Neuronal stem cell (in vitro differentiated cells): ENCODE measurements at regions not wholly inside any gene's neighbourhood (a gene's known extent, or its start where the extent isn't known, plus 50 kb on each side); places are given as distances from the start of the nearest gene placed in this dataset.

Experiments used
- DNase-seq: peaks from one replicate; pipeline ENCODE4 v3.0.0-alpha.2; 2013; ENCODE audit warnings: low spot score
- H2AFZ ChIP-seq: one replicate; pipeline ENCODE4 v1.6.1; 2013; ENCODE audit warnings: mild to moderate bottlenecking, low read length, inconsistent platforms
- H2AK5ac ChIP-seq: 2 replicates; pipeline ENCODE4 v1.6.1; 2013; ENCODE audit warnings: low read depth, mild to moderate bottlenecking, inconsistent platforms, low read length, moderate library complexity, mixed read lengths
- H2BK120ac ChIP-seq: 2 replicates; pipeline ENCODE4 v1.6.1; 2013; ENCODE audit warnings: low read depth, mild to moderate bottlenecking, inconsistent platforms, low read length, moderate library complexity, mixed read lengths
- H2BK12ac ChIP-seq: one replicate; pipeline ENCODE4 v1.6.1; 2013; ENCODE audit warnings: low read length, inconsistent platforms
- H2BK15ac ChIP-seq: 2 replicates; pipeline ENCODE4 v1.6.1; 2013; ENCODE audit warnings: mild to moderate bottlenecking, low read length, inconsistent platforms, mixed read lengths
- H2BK5ac ChIP-seq: one replicate; pipeline ENCODE4 v1.6.1; 2013; ENCODE audit warnings: inconsistent platforms, mild to moderate bottlenecking, low read length, moderate library complexity
- H3K14ac ChIP-seq: one replicate; pipeline ENCODE4 v1.6.1; 2013; ENCODE audit warnings: low read length, inconsistent platforms
- H3K18ac ChIP-seq: 2 replicates; pipeline ENCODE4 v1.6.1; 2013; ENCODE audit warnings: low read length, inconsistent platforms
- H3K23ac ChIP-seq: 2 replicates; pipeline ENCODE4 v1.6.1; 2013; ENCODE audit warnings: low read depth, mild to moderate bottlenecking, mixed read lengths, low read length, inconsistent platforms; ENCODE audit not compliant: poor library complexity
- H3K27ac ChIP-seq: replicated peaks from 3 replicates; pipeline ENCODE4 v1.5.1; 2013; ENCODE audit warnings: low read length, inconsistent platforms
- H3K27me3 ChIP-seq, 3 experiments: 2 replicates each; pipeline ENCODE4 v1.6.1; 2013; ENCODE audit warnings: low read length in 3 of 3, mild to moderate bottlenecking in 2 of 3, inconsistent platforms in 1 of 3, low read depth in 1 of 3, mixed read lengths in 1 of 3, moderate library complexity in 1 of 3; ENCODE audit not compliant: control insufficient read depth in 3 of 3, insufficient read depth in 3 of 3
- H3K36me3 ChIP-seq, 2 donors: replicated peaks in 1 of 2; 2 replicates each; pipeline ENCODE4 v1.6.1; 2013; ENCODE audit warnings: low read length in 2 of 2; ENCODE audit not compliant: control insufficient read depth in 2 of 2, insufficient read depth in 2 of 2
- H3K4ac ChIP-seq: 2 replicates; pipeline ENCODE4 v1.6.1; 2013; ENCODE audit warnings: inconsistent platforms, mild to moderate bottlenecking, low read length, moderate library complexity
- H3K4me1 ChIP-seq, 2 donors: 1 replicate in 1 of 2; 2 replicates in 1 of 2; pipeline ENCODE4 v1.6.1; 2013; ENCODE audit warnings: low read length in 2 of 2, low read depth in 1 of 2; ENCODE audit not compliant: control insufficient read depth in 2 of 2, insufficient read depth in 1 of 2
- H3K4me2 ChIP-seq: one replicate; pipeline ENCODE4 v1.6.1; 2013; ENCODE audit warnings: mild to moderate bottlenecking, low read length, inconsistent platforms; ENCODE audit not compliant: insufficient read depth, poor library complexity, severe bottlenecking
- H3K4me3 ChIP-seq, 2 donors: 2 replicates each; pipeline ENCODE4 v1.5.1; 2013; ENCODE audit warnings: low read length in 2 of 2, mild to moderate bottlenecking in 2 of 2, inconsistent platforms in 1 of 2, moderate library complexity in 1 of 2
- H3K79me1 ChIP-seq: one replicate; pipeline ENCODE4 v1.6.1; 2013; ENCODE audit warnings: low read depth, mild to moderate bottlenecking, inconsistent platforms, low read length, moderate library complexity
- H3K9ac ChIP-seq: one replicate; pipeline ENCODE4 v1.6.1; 2013; ENCODE audit warnings: mild to moderate bottlenecking, low read depth, low read length, inconsistent platforms; ENCODE audit not compliant: poor library complexity
- H3K9me3 ChIP-seq, 2 donors: replicated peaks in 1 of 2; 2 replicates each; pipeline versions ENCODE3 to v1.6.1; 2013; ENCODE audit warnings: low read length in 2 of 2, mild to moderate bottlenecking in 2 of 2, inconsistent platforms in 1 of 2, low read depth in 1 of 2, mixed read lengths in 1 of 2, moderate library complexity in 1 of 2; ENCODE audit not compliant: control insufficient read depth in 2 of 2, insufficient read depth in 1 of 2
- H4K8ac ChIP-seq: one replicate; pipeline ENCODE4 v1.6.1; 2013; ENCODE audit warnings: low read depth, mild to moderate bottlenecking, inconsistent platforms, low read length, moderate library complexity
- H4K91ac ChIP-seq: one replicate; pipeline ENCODE4 v1.6.1; 2013; ENCODE audit warnings: low read length, low read depth, mild to moderate bottlenecking, inconsistent platforms; ENCODE audit not compliant: poor library complexity
- WGBS, 2 donors: extraction: QIAGEN DNeasy Blood & Tissue Kit; methylation state at CpG; one replicate each; pipeline ENCODE4 v1.1.7; 2013; ENCODE audit warnings: missing lambda C conversion rate in 2 of 2, mixed read lengths in 1 of 2; ENCODE audit not compliant: insufficient read length in 2 of 2, insufficient replicate concordance in 1 of 2; ENCODE audit errors: extremely low coverage in 2 of 2; 5-methylcytosine and 5-hydroxymethylcytosine counted together

DNA sequence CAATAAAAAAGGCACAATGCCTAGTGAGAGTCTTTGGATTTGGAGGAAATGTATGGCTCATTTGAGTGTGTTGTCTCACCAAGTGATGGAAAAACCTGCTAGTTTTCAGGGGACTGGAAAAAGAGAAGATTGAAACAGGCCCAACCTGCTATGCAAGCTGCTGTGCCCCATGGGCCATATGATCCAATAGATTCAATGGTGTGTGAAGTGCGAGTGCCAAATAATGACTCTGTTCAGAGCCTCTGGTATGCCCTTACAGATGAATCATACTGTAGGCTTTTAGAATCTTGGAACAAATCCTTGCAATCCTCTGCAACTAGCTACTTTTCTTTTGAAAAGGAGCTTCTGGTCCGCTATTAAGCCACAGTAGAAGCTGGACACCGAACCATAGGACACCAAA is 529.8 kb upstream of the CNTNAP5 start:
- Histone ChIP-seq H3K23ac (no peak overlapping the region), H3K14ac (no peak overlapping the region), H2BK5ac (no peak overlapping the region), H3K4me1 (no peaks in the 10 kb centered on the region), H3K9me3 (no peaks in the 10 kb centered on the region), H3K4me2 (no peak overlapping the region), H4K8ac (no peak overlapping the region), H3K27me3 (no peaks in the 10 kb centered on the region), H3K18ac (no peak overlapping the region), H4K91ac (no peak overlapping the region), H2BK12ac (no peak overlapping the region), H2AK5ac (no peak overlapping the region), H3K4ac (no peak overlapping the region), H3K79me1 (no peaks in the 10 kb centered on the region), H3K4me3 (no peak overlapping the region), H2AFZ (no peak overlapping the region), H3K9ac (no peak overlapping the region), H3K36me3 (no peaks in the 10 kb centered on the region), H3K27ac (no peak overlapping the region), H2BK15ac (no peak overlapping the region), H2BK120ac (no peak overlapping the region)
- no peak for DNase-seq
- no CpG with 5 or more reads among the region's 3 CpGs for WGBS, 2 donors

DNA sequence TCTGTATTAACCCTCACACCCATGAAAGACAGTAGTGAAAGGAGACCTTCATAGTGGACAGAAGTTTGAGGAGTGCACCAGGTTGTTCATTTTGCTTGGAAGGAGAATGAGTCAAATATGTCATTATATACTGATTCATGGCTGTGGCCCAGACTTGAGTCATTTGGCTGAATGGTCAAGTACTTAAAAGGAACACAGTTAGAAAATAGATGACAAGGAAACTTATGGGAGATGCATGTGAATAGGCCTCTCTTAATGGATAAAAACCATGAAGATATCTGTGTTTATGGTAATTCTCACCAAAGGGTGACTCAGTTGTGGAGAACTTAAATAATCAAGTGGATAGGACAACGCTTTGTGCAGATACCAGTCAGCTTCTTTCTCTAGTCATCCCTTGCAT is 524.7 kb upstream of the CNTNAP5 start:
- Histone ChIP-seq H3K4me1 (no peaks in the 10 kb centered on the region), H3K27ac (no peak overlapping the region), H3K18ac (no peak overlapping the region), H3K36me3 (no peaks in the 10 kb centered on the region), H3K4me2 (no peak overlapping the region), H3K23ac (no peak overlapping the region), H3K9ac (no peak overlapping the region), H2AFZ (no peak overlapping the region), H3K4me3 (no peak overlapping the region), H2BK15ac (no peak overlapping the region), H4K91ac (no peak overlapping the region), H3K14ac (no peak overlapping the region), H2AK5ac (no peak overlapping the region), H2BK12ac (no peak overlapping the region), H3K4ac (no peak overlapping the region), H3K27me3 (no peaks in the 10 kb centered on the region), H3K79me1 (no peaks in the 10 kb centered on the region), H3K9me3 (no peaks in the 10 kb centered on the region), H4K8ac (no peak overlapping the region), H2BK5ac (no peak overlapping the region), H2BK120ac (no peak overlapping the region)
- no peak for DNase-seq
- WGBS, 2 donors = no CpG with 5 or more reads among the region's 1 CpG

DNA sequence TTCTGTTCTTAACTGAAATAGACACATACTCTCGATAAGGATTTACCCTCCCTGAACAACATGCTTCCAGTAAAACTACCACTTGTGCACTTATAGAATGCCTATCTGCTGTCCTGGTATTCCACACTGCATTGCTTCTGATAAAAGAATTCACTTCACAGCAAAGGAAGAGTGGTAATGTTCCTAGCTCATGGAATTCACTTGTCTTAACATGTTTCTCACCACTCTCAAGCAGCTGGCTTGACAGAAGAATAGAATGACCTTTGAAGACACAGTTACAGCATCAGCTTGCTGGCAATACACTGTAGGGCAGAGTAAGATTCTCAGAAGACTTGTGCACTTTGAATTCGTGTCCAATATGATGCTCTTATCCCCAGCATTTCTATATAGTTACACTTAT is 524.1 kb upstream of the CNTNAP5 start:
- H4K8ac ChIP-seq = no peak overlapping the region
- H3K4me2 ChIP-seq = no peak overlapping the region
- no CpG with 5 or more reads among the region's 2 CpGs for WGBS, 2 donors
- no peak overlapping the region for H3K4ac ChIP-seq
- no peak overlapping the region for H2BK12ac ChIP-seq
- H4K91ac ChIP-seq = no peak overlapping the region
- DNase-seq = no peak
- no peak overlapping the region for H2AK5ac ChIP-seq
- no peaks in the 10 kb centered on the region for H3K27me3 ChIP-seq
- no peak overlapping the region for H3K9ac ChIP-seq
- no peak overlapping the region for H3K14ac ChIP-seq
- H3K79me1 ChIP-seq = no peaks in the 10 kb centered on the region
- no peaks in the 10 kb centered on the region for H3K9me3 ChIP-seq
- H3K4me3 ChIP-seq = no peak overlapping the region
- H3K18ac ChIP-seq = no peak overlapping the region
- H3K4me1 ChIP-seq = no peaks in the 10 kb centered on the region
- H2BK120ac ChIP-seq = no peak overlapping the region
- H2BK5ac ChIP-seq = no peak overlapping the region
- H2BK15ac ChIP-seq = no peak overlapping the region
- no peak overlapping the region for H3K23ac ChIP-seq
- H3K27ac ChIP-seq = no peak overlapping the region
- H3K36me3 ChIP-seq = no peaks in the 10 kb centered on the region
- no peak overlapping the region for H2AFZ ChIP-seq

DNA sequence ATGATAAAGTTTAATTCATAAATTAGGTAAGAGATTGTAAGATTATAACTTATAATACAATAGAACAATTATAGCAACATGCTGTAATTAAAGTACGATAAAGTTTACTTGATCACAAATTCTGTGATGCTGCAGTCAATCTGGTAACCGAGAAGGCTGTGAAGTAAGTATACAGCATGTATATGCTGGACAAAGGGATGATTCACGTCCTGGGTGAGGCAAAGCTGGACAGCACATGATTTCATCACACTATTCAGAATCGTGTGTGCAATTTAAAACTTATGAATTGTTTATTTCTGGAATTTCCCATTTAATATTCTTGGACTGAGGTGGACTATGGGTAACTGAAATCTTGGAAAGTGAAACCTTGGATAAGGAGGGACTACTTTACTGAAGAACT is 522.2 kb upstream of the CNTNAP5 start:
- Histone ChIP-seq H3K4ac (no peak overlapping the region), H3K27ac (no peak overlapping the region), H3K4me2 (no peak overlapping the region), H2BK15ac (no peak overlapping the region), H2BK12ac (no peak overlapping the region), H3K79me1 (no peaks in the 10 kb centered on the region), H3K36me3 (no peaks in the 10 kb centered on the region), H3K4me1 (no peaks in the 10 kb centered on the region), H3K27me3 (no peaks in the 10 kb centered on the region), H3K4me3 (no peak overlapping the region), H2BK5ac (no peak overlapping the region), H2AFZ (no peak overlapping the region), H2AK5ac (no peak overlapping the region), H4K91ac (no peak overlapping the region), H3K9me3 (no peaks in the 10 kb centered on the region), H3K18ac (no peak overlapping the region), H2BK120ac (no peak overlapping the region), H3K9ac (no peak overlapping the region), H3K14ac (no peak overlapping the region), H4K8ac (no peak overlapping the region), H3K23ac (no peak overlapping the region)
- no CpG with 5 or more reads among the region's 4 CpGs for WGBS, 2 donors
- DNase-seq = no peak
